A673 (cell line): ENCODE measurements at regions not wholly inside any gene's neighbourhood (a gene's known extent, or its start where the extent isn't known, plus 50 kb on each side); places are given as distances from the start of the nearest gene placed in this dataset.

Source experiments
- CTCF ChIP-seq: fragments of 300-800, 200-600 bp; sonication (generic); conservative IDR thresholded peaks from 2 replicates; pipeline ENCODE4 v1.5.1; 2017; ENCODE audit warnings: low read depth, mild to moderate bottlenecking, antibody characterized with exemption, low read length, moderate library complexity, mixed read lengths
- EZH2 ChIP-seq: fragments of 200-600 bp; sonication (generic); IDR thresholded peaks from 2 replicates; pipeline ENCODE4 v1.6.1; 2017; ENCODE audit warnings: borderline replicate concordance, low read depth, mild to moderate bottlenecking, mixed read lengths, antibody characterized with exemption, low read length; ENCODE audit not compliant: poor library complexity, severe bottlenecking

GRCh38 chr21:31788581-31788980 lies 56.7 kb upstream of the SCAF4 start:
- TF ChIP-seq CTCF = no peak
- no peak for TF ChIP-seq EZH2
